BLaER1 (cell line): ENCODE measurements at regions not wholly inside any gene's neighbourhood (a gene's known extent, or its start where the extent isn't known, plus 50 kb on each side); places are given as distances from the start of the nearest gene placed in this dataset.

ENCODE experiments used
- H3K27ac ChIP-seq: shearing (Covaris generic); formaldehyde crosslinking; 2 replicates; pipeline ENCODE4 v1.8.1; 2022
- H3K27me3 ChIP-seq: shearing (Covaris generic); formaldehyde crosslinking; 2 replicates; pipeline ENCODE4 v1.8.1; 2022
- H3K36me3 ChIP-seq: shearing (Covaris generic); formaldehyde crosslinking; 2 replicates; pipeline ENCODE4 v1.8.1; 2022
- H3K4me1 ChIP-seq: shearing (Covaris generic); formaldehyde crosslinking; 2 replicates; pipeline ENCODE4 v1.8.1; 2022
- H3K4me2 ChIP-seq: shearing (Covaris generic); formaldehyde crosslinking; 2 replicates; pipeline ENCODE4 v1.8.1; 2022
- H3K4me3 ChIP-seq: shearing (Covaris generic); formaldehyde crosslinking; 2 replicates; pipeline ENCODE4 v1.8.1; 2022
- H3K9ac ChIP-seq: shearing (Covaris generic); formaldehyde crosslinking; 2 replicates; pipeline ENCODE4 v1.8.1; 2022
- H3K9me3 ChIP-seq: shearing (Covaris generic); formaldehyde crosslinking; 2 replicates; pipeline ENCODE4 v1.8.1; 2022
- H4K20me1 ChIP-seq: shearing (Covaris generic); formaldehyde crosslinking; 2 replicates; pipeline ENCODE4 v1.8.1; 2022
- Cebpa-rat ChIP-seq: shearing (Covaris generic); IDR thresholded peaks from 2 replicates; pipeline ENCODE4 v1.8.1; 2022

- no peaks in the 10 kb centered on the region for H3K36me3 ChIP-seq
- no peak for TF ChIP-seq Cebpa-rat
- H3K4me2 ChIP-seq = no peak overlapping the region
- no peaks in the 10 kb centered on the region for H4K20me1 ChIP-seq
- no peak overlapping the region for H3K4me3 ChIP-seq
- no peaks in the 10 kb centered on the region for H3K27me3 ChIP-seq
- no peaks in the 10 kb centered on the region for H3K9me3 ChIP-seq
- no peaks in the 10 kb centered on the region for H3K4me1 ChIP-seq
- H3K9ac ChIP-seq = no peak overlapping the region
- H3K27ac ChIP-seq = no peak overlapping the region
Observed at GRCh38 chr15:97733373-97733772, 227.1 kb upstream of the ARRDC4 start.

DNA sequence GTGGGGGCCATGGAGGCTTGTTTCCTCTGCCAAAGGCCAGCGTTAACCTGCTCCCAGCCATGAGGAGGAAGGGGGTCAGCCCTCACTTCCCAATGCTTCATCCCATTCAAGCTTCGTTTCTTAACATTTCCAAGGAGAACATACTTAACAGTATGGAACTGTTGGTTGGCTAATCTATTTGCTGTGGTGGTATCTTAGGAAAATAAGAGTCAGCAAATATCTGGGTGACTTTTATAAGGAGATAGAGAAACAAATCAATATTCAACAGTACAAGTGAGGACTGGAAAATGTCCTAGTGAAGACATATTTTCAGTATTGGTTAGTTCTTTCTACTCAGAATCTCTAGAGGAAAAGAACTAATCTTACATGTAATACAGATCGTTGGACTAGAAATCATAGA, 223.8 kb upstream of the ARRDC4 start:
- no peaks in the 10 kb centered on the region for H3K4me1 ChIP-seq
- TF ChIP-seq Cebpa-rat = no peak
- no peaks in the 10 kb centered on the region for H4K20me1 ChIP-seq
- H3K4me2 ChIP-seq = no peak overlapping the region
- H3K36me3 ChIP-seq = no peaks in the 10 kb centered on the region
- no peak overlapping the region for H3K9ac ChIP-seq
- no peaks in the 10 kb centered on the region for H3K9me3 ChIP-seq
- no peak overlapping the region for H3K4me3 ChIP-seq
- no peaks in the 10 kb centered on the region for H3K27me3 ChIP-seq
- H3K27ac ChIP-seq = no peak overlapping the region

DNA sequence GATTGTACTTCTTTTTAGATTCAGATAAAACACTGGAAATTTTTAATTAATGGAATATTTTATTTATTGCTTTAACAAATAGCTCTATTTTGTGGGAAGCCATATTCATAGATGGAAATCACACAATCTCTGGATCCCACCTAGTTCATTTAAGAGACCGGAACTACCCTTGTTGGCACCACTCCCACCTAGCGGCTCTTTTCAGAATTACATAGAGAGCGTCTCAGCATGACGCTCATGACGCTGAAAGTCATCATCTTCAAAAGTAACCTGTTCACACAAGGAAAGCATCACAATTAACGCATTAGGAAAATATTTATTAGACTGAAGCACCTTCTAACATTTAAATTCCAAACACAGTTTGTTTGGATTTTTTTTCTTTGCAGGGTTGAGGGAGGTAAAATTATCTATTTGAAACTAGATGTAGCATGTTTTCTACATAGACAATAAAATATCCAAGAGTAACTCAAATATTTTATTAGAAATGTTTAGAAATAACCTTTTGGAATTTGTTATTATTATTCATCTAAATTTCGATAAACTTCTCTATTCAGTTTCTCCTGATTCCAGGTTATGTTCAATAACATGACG, 214.9 kb upstream of the ARRDC4 start:
- no peak for TF ChIP-seq Cebpa-rat
- Histone ChIP-seq H3K4me3 (no peak overlapping the region), H4K20me1 (no peaks in the 10 kb centered on the region), H3K9me3 (no peaks in the 10 kb centered on the region), H3K27ac (no peak overlapping the region), H3K4me1 (no peaks in the 10 kb centered on the region), H3K36me3 (no peaks in the 10 kb centered on the region), H3K4me2 (no peak overlapping the region), H3K27me3 (no peaks in the 10 kb centered on the region), H3K9ac (no peak overlapping the region)

DNA sequence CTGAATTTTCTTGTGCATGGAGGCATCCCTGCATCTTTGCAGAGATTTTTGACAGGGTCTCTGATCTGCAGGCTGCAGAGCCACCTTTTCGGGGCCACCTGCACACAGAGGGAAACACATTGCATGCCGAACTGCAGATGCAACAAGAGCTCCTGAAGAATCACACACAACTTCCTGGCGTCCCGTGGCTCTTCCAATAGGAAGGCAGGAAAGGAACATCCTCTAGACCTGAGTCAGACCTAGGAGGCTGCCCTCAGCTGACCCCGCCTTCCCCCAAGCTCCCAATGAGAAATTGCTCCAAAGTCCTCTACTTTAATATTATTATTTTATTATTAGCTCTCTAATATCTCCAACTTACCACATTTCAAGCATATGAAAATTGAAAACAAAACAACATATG, 213.2 kb upstream of the ARRDC4 start:
- Histone ChIP-seq H4K20me1 (no peaks in the 10 kb centered on the region), H3K9ac (no peak overlapping the region), H3K27me3 (peaks cover 7% of the 10 kb centered on the region; the same call in 1 of the 2 replicates), H3K27ac (no peak overlapping the region), H3K9me3 (no peaks in the 10 kb centered on the region), H3K4me1 (no peaks in the 10 kb centered on the region), H3K4me3 (no peak overlapping the region), H3K36me3 (no peaks in the 10 kb centered on the region), H3K4me2 (no peak overlapping the region)
- no peak for TF ChIP-seq Cebpa-rat

GRCh38 chr15:97748576-97748975, 211.9 kb upstream of the ARRDC4 start:
- H3K36me3 ChIP-seq = no peaks in the 10 kb centered on the region
- no peak for TF ChIP-seq Cebpa-rat
- no peak overlapping the region for H3K27ac ChIP-seq
- no peaks in the 10 kb centered on the region for H3K9me3 ChIP-seq
- no peaks in the 10 kb centered on the region for H4K20me1 ChIP-seq
- H3K4me1 ChIP-seq = no peaks in the 10 kb centered on the region
- no peak overlapping the region for H3K4me3 ChIP-seq
- H3K9ac ChIP-seq = no peak overlapping the region
- peaks cover 7% of the 10 kb centered on the region; the same call in 1 of the 2 replicates for H3K27me3 ChIP-seq
- H3K4me2 ChIP-seq = no peak overlapping the region

DNA sequence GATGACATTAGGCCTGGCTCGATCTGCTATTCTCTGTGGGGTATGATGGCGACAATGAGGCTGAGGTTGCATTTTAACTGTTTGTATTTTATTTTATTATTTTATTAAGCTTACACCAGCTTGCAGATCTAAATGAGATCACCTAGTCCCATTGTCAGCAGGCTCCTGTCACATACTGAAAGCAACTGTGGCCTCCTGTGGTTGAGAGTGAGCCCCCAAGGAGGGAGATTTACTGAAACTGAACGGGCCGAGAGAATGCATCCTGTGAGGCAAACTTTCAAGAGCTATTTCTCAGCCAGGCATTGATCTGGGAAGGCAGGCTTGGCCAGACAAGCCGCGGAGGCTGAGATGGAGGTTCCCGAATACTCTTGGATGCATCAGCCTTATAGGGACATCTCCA, 210.4 kb upstream of the ARRDC4 start:
- Histone ChIP-seq H4K20me1 (no peaks in the 10 kb centered on the region), H3K9me3 (no peaks in the 10 kb centered on the region), H3K36me3 (no peaks in the 10 kb centered on the region), H3K27me3 (peaks cover 7% of the 10 kb centered on the region; the same call in 1 of the 2 replicates), H3K4me2 (no peak overlapping the region), H3K4me1 (no peaks in the 10 kb centered on the region), H3K9ac (no peak overlapping the region), H3K4me3 (no peak overlapping the region), H3K27ac (no peak overlapping the region)
- TF ChIP-seq Cebpa-rat = no peak

DNA sequence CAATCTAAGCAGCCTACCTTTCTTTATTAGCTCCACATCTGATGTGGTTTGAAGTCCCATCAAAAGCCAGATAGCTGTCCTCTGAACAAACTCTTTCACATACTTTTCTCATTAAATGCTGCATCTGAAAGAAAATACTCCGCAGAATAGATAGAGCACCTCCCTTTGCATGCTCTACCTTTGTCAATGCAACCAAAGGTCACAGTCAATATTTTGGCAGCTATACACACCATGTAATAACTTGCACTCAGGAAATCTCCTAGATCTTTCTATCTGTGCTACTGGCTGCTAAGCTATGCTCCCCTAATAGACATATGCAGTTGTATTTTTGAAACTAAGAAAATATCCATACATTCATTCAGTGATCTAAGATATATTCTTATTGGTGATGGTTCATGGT, 204.8 kb upstream of the ARRDC4 start:
- Histone ChIP-seq H3K27ac (no peak overlapping the region), H3K4me2 (no peak overlapping the region), H3K9me3 (no peaks in the 10 kb centered on the region), H3K4me1 (no peaks in the 10 kb centered on the region), H3K4me3 (no peak overlapping the region), H3K9ac (no peak overlapping the region), H3K27me3 (peaks cover 7% of the 10 kb centered on the region; the same call in 1 of the 2 replicates), H3K36me3 (no peaks in the 10 kb centered on the region), H4K20me1 (no peaks in the 10 kb centered on the region)
- no peak for TF ChIP-seq Cebpa-rat

- no peaks in the 10 kb centered on the region for H4K20me1 ChIP-seq
- no peak overlapping the region for H3K27ac ChIP-seq
- TF ChIP-seq Cebpa-rat = no peak
- no peaks in the 10 kb centered on the region for H3K27me3 ChIP-seq
- H3K9ac ChIP-seq = no peak overlapping the region
- no peak overlapping the region for H3K4me2 ChIP-seq
- H3K36me3 ChIP-seq = no peaks in the 10 kb centered on the region
- H3K4me1 ChIP-seq = no peaks in the 10 kb centered on the region
- no peaks in the 10 kb centered on the region for H3K9me3 ChIP-seq
- no peak overlapping the region for H3K4me3 ChIP-seq
Observed at GRCh38 chr15:97759363-97759762, 201.1 kb upstream of the ARRDC4 start.

DNA sequence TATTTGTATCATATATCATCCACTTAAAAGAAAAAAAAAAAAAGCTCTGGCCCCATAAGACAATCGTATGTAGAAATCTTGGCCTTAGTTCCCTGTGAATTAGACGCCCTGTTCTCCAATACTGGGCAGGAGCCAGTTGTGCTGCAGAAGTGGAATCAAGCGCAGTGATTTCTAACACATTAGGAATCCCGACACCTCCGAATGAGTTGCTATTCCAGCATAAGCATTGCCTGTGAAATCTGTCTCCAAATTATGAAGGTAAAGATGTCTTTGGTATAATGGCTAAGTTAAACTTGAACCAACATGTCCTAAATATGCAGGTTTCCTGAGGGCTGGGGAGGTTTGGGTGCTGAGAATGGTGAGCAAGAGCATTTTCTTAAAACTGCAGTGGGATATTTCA, 199.4 kb upstream of the ARRDC4 start:
- no peak for TF ChIP-seq Cebpa-rat
- Histone ChIP-seq H3K9ac (no peak overlapping the region), H3K4me3 (no peak overlapping the region), H3K27ac (no peak overlapping the region), H4K20me1 (no peaks in the 10 kb centered on the region), H3K9me3 (no peaks in the 10 kb centered on the region), H3K27me3 (no peaks in the 10 kb centered on the region), H3K4me2 (no peak overlapping the region), H3K4me1 (no peaks in the 10 kb centered on the region), H3K36me3 (no peaks in the 10 kb centered on the region)

DNA sequence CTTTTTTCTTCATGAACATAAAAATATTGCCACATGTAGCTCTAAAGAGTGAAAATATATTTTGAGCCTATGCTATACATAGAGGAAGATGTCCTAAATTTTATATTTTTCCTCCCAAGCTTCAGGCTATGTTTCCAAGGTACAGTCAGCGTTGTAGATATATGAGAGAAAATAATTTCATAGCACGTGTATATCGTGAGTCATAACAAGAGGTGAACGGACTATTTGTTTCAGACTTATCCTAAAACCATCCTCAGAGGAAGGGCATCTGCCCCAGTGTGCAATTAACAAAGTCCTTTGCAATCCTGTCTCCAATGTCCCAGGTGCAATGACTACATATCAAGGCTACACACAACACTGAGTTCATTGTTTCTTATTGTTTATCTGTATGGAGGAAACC, 177.3 kb upstream of the ARRDC4 start:
- no peak for TF ChIP-seq Cebpa-rat
- no peaks in the 10 kb centered on the region for H3K27me3 ChIP-seq

GRCh38 chr15:97786741-97787140, 173.8 kb upstream of the ARRDC4 start:
- Histone ChIP-seq H4K20me1 (no peaks in the 10 kb centered on the region), H3K9ac (no peak overlapping the region), H3K4me3 (no peak overlapping the region), H3K36me3 (no peaks in the 10 kb centered on the region), H3K27me3 (no peaks in the 10 kb centered on the region), H3K4me2 (no peak overlapping the region), H3K27ac (no peak overlapping the region), H3K4me1 (peaks cover 9% of the 10 kb centered on the region), H3K9me3 (no peaks in the 10 kb centered on the region)
- no peak for TF ChIP-seq Cebpa-rat

More for the DNA sequence above, 177.3 kb upstream of the ARRDC4 start:
- Histone ChIP-seq H3K4me2 (no peak overlapping the region), H3K27ac (no peak overlapping the region), H3K9me3 (no peaks in the 10 kb centered on the region), H3K36me3 (no peaks in the 10 kb centered on the region), H3K9ac (no peak overlapping the region), H4K20me1 (no peaks in the 10 kb centered on the region), H3K4me1 (peaks cover 9% of the 10 kb centered on the region), H3K4me3 (no peak overlapping the region)
